ENCODE measurements at regions not wholly inside any gene's neighbourhood (a gene's known extent, or its start where the extent isn't known, plus 50 kb on each side); places are given as distances from the start of the nearest gene placed in this dataset.
A peak's percentile ranks its signal among the peaks of the same experiment; 100 is the strongest.

GRCh38 chr1:170407581-170407980 lies 124.4 kb upstream of the GORAB start:
- Histone ChIP-seq H3K4me3 (no peak overlapping the region), H3K36me3 (no peaks in the 10 kb centered on the region), H3K27ac (no peak overlapping the region), H3K27me3 (no peaks in the 10 kb centered on the region), H3K4me1 (peaks cover 0 to 14% of the 10 kb centered on the region in 2 donors), H3K9me3 (no peaks in the 10 kb centered on the region)
- TF ChIP-seq CTCF (IDR thresholded peaks at IDR 0.05), result no peak
- no peak for DNase-seq (ENCODE audit: low spot score in 2 of 2)
- intact Hi-C loops (cut with DNase I), result no loop called here

- DNase-seq (ENCODE audit: low spot score in 2 of 2), result no peak
- Histone ChIP-seq H3K27ac (peak overlapping the region; percentile 85 to 90), H3K36me3 (no peaks in the 10 kb centered on the region), H3K27me3 (no peaks in the 10 kb centered on the region), H3K9me3 (no peaks in the 10 kb centered on the region), H3K4me3 (no peak overlapping the region), H3K4me1 (peaks cover 3 to 27% of the 10 kb centered on the region in 2 donors)
- intact Hi-C loops (cut with DNase I), result loop anchor here (5.0 kb wide), 3 partner anchors 98 to 213 kb away; partner anchors contain the start of gene GORAB
- TF ChIP-seq CTCF (IDR thresholded peaks at IDR 0.05), result no peak
Measured at GRCh38 chr1:170410401-170411166, 121.4 kb upstream of the GORAB start.

GRCh38 chr1:170414989-170415709 lies 116.8 kb upstream of the GORAB start:
- H3K36me3 ChIP-seq, result no peaks in the 10 kb centered on the region
- H3K27me3 ChIP-seq, result no peaks in the 10 kb centered on the region
- H3K27ac ChIP-seq, result peak overlapping the region; percentile 73 to 85
- no peak overlapping the region for H3K4me3 ChIP-seq
- TF ChIP-seq CTCF (IDR thresholded peaks at IDR 0.05), result no peak
- intact Hi-C loops (cut with DNase I), result loop anchor here (5.0 kb wide), 3 partner anchors 103 to 218 kb away; partner anchors contain the start of gene GORAB
- peak in 1 of 2 donors; percentile 71 for DNase-seq (ENCODE audit: low spot score in 2 of 2)
- peaks cover 3 to 25% of the 10 kb centered on the region in 2 donors for H3K4me1 ChIP-seq
- no peaks in the 10 kb centered on the region for H3K9me3 ChIP-seq

GRCh38 chr1:170415710-170416372 lies 116.1 kb upstream of the GORAB start:
- no peak for DNase-seq (ENCODE audit: low spot score in 2 of 2)
- Histone ChIP-seq H3K27ac (peak overlapping the region; percentile 73 to 85), H3K4me1 (peaks cover 3 to 23% of the 10 kb centered on the region in 2 donors), H3K27me3 (no peaks in the 10 kb centered on the region), H3K4me3 (no peak overlapping the region), H3K36me3 (no peaks in the 10 kb centered on the region), H3K9me3 (no peaks in the 10 kb centered on the region)
- no peak for TF ChIP-seq CTCF (IDR thresholded peaks at IDR 0.05)
- intact Hi-C loops (cut with DNase I), result no loop called here

GRCh38 chr1:170424346-170424745 lies 107.6 kb upstream of the GORAB start:
- intact Hi-C loops (cut with DNase I), result no loop called here
- peaks cover 0 to 5% of the 10 kb centered on the region in 2 donors for H3K9me3 ChIP-seq
- DNase-seq (ENCODE audit: low spot score in 2 of 2), result no peak
- TF ChIP-seq CTCF (IDR thresholded peaks at IDR 0.05), result no peak
- H3K4me1 ChIP-seq, result no peaks in the 10 kb centered on the region
- H3K4me3 ChIP-seq, result no peak overlapping the region
- no peak overlapping the region for H3K27ac ChIP-seq
- H3K36me3 ChIP-seq, result no peaks in the 10 kb centered on the region
- H3K27me3 ChIP-seq, result no peaks in the 10 kb centered on the region

All from ascending aorta (tissue), 2 donors.